ENCODE measurements at regions not wholly inside any gene's neighbourhood (a gene's known extent, or its start where the extent isn't known, plus 50 kb on each side); places are given as distances from the start of the nearest gene placed in this dataset.

DNA sequence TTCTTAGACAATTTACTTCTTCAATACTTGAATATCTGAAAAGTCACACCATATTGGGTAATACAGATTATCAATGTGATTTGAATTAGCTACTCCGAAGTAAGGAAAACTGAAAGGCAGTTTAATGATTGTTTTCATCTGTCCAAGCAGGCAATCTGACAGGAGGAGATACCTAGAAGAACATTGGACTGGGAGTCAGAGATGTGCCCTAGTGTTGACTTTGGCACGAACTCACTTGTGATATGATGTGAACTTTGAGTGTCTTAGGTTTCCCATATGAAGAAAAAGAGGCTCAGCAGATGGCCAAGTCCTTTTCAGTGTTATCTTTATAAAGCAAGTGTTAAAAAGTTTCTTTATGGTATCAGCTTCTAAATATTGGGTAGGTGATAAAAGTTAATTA lies 287.1 kb downstream of the MTX2 start (continued):
- TF ChIP-seq, protein P1, sequence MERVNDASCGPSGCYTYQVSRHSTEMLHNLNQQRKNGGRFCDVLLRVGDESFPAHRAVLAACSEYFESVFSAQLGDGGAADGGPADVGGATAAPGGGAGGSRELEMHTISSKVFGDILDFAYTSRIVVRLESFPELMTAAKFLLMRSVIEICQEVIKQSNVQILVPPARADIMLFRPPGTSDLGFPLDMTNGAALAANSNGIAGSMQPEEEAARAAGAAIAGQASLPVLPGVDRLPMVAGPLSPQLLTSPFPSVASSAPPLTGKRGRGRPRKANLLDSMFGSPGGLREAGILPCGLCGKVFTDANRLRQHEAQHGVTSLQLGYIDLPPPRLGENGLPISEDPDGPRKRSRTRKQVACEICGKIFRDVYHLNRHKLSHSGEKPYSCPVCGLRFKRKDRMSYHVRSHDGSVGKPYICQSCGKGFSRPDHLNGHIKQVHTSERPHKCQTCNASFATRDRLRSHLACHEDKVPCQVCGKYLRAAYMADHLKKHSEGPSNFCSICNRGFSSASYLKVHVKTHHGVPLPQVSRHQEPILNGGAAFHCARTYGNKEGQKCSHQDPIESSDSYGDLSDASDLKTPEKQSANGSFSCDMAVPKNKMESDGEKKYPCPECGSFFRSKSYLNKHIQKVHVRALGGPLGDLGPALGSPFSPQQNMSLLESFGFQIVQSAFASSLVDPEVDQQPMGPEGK (CRISPR knock-in tag; IDR thresholded peaks at IDR 0.05; ENCODE audit: borderline replicate concordance), result no peak
- TF ChIP-seq BACH2 (CRISPR knock-in tag; IDR thresholded peaks at IDR 0.05; ENCODE audit: borderline replicate concordance) (no peak), TCF4 (CRISPR knock-in tag; IDR thresholded peaks at IDR 0.05; ENCODE audit: borderline replicate concordance) (no peak), GLIS3 (CRISPR knock-in tag; IDR thresholded peaks at IDR 0.05) (no peak), SNAI2 (CRISPR knock-in tag; IDR thresholded peaks at IDR 0.05) (no peak)
- TF ChIP-seq, protein P2, sequence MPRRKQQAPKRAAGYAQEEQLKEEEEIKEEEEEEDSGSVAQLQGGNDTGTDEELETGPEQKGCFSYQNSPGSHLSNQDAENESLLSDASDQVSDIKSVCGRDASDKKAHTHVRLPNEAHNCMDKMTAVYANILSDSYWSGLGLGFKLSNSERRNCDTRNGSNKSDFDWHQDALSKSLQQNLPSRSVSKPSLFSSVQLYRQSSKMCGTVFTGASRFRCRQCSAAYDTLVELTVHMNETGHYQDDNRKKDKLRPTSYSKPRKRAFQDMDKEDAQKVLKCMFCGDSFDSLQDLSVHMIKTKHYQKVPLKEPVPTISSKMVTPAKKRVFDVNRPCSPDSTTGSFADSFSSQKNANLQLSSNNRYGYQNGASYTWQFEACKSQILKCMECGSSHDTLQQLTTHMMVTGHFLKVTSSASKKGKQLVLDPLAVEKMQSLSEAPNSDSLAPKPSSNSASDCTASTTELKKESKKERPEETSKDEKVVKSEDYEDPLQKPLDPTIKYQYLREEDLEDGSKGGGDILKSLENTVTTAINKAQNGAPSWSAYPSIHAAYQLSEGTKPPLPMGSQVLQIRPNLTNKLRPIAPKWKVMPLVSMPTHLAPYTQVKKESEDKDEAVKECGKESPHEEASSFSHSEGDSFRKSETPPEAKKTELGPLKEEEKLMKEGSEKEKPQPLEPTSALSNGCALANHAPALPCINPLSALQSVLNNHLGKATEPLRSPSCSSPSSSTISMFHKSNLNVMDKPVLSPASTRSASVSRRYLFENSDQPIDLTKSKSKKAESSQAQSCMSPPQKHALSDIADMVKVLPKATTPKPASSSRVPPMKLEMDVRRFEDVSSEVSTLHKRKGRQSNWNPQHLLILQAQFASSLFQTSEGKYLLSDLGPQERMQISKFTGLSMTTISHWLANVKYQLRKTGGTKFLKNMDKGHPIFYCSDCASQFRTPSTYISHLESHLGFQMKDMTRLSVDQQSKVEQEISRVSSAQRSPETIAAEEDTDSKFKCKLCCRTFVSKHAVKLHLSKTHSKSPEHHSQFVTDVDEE (CRISPR knock-in tag; IDR thresholded peaks at IDR 0.05), result no peak

DNA sequence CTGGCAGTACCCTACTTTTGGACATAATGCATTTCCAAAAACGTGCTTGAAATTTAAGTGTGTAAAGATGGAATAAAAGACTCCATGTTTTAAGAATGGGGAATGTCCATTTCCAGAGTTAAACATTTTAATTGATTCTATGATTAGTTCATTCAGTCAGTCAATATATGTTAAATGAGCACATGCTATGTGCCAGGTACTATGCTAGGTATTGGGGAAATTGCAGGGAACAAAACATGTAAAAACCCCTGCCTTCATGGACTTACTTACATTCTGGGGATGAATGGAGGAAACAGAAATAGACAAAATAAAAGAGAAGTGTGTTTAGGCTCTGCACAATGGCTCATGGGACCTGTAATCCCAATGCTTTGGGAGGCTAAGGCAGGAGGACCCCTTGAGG lies 288.6 kb downstream of the MTX2 start:
- TF ChIP-seq, protein P3, sequence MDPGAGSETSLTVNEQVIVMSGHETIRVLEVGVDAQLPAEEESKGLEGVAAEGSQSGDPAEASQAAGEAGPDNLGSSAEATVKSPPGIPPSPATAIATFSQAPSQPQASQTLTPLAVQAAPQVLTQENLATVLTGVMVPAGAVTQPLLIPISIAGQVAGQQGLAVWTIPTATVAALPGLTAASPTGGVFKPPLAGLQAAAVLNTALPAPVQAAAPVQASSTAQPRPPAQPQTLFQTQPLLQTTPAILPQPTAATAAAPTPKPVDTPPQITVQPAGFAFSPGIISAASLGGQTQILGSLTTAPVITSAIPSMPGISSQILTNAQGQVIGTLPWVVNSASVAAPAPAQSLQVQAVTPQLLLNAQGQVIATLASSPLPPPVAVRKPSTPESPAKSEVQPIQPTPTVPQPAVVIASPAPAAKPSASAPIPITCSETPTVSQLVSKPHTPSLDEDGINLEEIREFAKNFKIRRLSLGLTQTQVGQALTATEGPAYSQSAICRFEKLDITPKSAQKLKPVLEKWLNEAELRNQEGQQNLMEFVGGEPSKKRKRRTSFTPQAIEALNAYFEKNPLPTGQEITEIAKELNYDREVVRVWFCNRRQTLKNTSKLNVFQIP (CRISPR knock-in tag; IDR thresholded peaks at IDR 0.05; ENCODE audit: borderline replicate concordance, low read depth), result no peak
- TF ChIP-seq ZNF565 (CRISPR knock-in tag; conservative IDR thresholded peaks at IDR 0.05; ENCODE audit: low read depth), result no peak
- no peak for TF ChIP-seq ARNTL (CRISPR knock-in tag; IDR thresholded peaks at IDR 0.05; ENCODE audit: borderline replicate concordance, low read depth)
- TF ChIP-seq RARB (CRISPR knock-in tag; IDR thresholded peaks at IDR 0.05), result no peak
- no peak for TF ChIP-seq SNAI2 (CRISPR knock-in tag; IDR thresholded peaks at IDR 0.05)
- no peak for TF ChIP-seq TCF4 (CRISPR knock-in tag; IDR thresholded peaks at IDR 0.05; ENCODE audit: borderline replicate concordance)
- no peak for TF ChIP-seq CSDC2 (CRISPR knock-in tag; IDR thresholded peaks at IDR 0.05)
- no peak for ATAC-seq

DNA sequence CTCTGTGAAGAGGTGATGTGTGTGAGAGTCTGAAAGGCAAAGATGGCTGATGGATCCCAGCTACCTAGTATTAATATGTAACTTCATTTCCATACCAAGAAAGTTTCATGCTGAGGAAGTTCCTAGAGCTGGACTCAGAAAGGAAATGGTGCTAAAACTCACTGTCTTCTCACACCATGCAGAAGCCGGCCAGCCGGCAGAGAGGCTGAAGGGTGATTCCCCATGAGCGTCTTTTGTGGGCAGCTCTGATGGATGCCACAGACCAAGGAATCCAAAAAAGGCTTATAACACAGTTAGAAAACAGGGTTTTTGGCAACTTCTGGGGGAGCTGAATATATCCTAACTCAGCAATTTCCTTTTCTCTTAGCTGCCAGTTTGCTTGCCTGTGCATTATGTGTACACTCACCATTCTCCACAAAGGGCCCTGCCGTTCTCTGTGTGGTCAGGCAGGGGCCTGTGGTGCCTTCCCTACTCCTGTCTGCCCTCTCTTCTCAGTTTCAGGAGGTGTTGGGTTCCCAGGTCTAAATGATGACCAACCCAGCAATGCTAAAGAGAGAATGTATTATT lies 289.4 kb downstream of the MTX2 start:
- no peak for ATAC-seq
- TF ChIP-seq, protein P4, sequence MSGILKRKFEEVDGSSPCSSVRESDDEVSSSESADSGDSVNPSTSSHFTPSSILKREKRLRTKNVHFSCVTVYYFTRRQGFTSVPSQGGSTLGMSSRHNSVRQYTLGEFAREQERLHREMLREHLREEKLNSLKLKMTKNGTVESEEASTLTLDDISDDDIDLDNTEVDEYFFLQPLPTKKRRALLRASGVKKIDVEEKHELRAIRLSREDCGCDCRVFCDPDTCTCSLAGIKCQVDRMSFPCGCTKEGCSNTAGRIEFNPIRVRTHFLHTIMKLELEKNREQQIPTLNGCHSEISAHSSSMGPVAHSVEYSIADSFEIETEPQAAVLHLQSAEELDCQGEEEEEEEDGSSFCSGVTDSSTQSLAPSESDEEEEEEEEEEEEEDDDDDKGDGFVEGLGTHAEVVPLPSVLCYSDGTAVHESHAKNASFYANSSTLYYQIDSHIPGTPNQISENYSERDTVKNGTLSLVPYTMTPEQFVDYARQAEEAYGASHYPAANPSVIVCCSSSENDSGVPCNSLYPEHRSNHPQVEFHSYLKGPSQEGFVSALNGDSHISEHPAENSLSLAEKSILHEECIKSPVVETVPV (CRISPR knock-in tag; IDR thresholded peaks at IDR 0.05), result no peak
- TF ChIP-seq OSR1 (CRISPR knock-in tag; IDR thresholded peaks at IDR 0.05) (no peak), ZNF565 (CRISPR knock-in tag; conservative IDR thresholded peaks at IDR 0.05; ENCODE audit: low read depth) (no peak), TOX (CRISPR knock-in tag; IDR thresholded peaks at IDR 0.05; ENCODE audit: borderline replicate concordance) (no peak), PPARA (CRISPR knock-in tag; IDR thresholded peaks at IDR 0.05; ENCODE audit: borderline replicate concordance) (no peak), TCF4 (CRISPR knock-in tag; IDR thresholded peaks at IDR 0.05; ENCODE audit: borderline replicate concordance) (no peak), ZFP30 (CRISPR knock-in tag; IDR thresholded peaks at IDR 0.05) (no peak), BACH2 (CRISPR knock-in tag; IDR thresholded peaks at IDR 0.05; ENCODE audit: borderline replicate concordance) (no peak), ARNTL (CRISPR knock-in tag; IDR thresholded peaks at IDR 0.05; ENCODE audit: borderline replicate concordance, low read depth) (no peak), RARB (CRISPR knock-in tag; IDR thresholded peaks at IDR 0.05) (no peak), CSDC2 (CRISPR knock-in tag; IDR thresholded peaks at IDR 0.05) (no peak), ISL1 (CRISPR knock-in tag; IDR thresholded peaks at IDR 0.05) (no peak), ZNF8 (CRISPR knock-in tag; IDR thresholded peaks at IDR 0.05) (no peak), ZNF70 (CRISPR knock-in tag; IDR thresholded peaks at IDR 0.05) (no peak), GLIS3 (CRISPR knock-in tag; IDR thresholded peaks at IDR 0.05) (no peak)
- TF ChIP-seq, protein P5, sequence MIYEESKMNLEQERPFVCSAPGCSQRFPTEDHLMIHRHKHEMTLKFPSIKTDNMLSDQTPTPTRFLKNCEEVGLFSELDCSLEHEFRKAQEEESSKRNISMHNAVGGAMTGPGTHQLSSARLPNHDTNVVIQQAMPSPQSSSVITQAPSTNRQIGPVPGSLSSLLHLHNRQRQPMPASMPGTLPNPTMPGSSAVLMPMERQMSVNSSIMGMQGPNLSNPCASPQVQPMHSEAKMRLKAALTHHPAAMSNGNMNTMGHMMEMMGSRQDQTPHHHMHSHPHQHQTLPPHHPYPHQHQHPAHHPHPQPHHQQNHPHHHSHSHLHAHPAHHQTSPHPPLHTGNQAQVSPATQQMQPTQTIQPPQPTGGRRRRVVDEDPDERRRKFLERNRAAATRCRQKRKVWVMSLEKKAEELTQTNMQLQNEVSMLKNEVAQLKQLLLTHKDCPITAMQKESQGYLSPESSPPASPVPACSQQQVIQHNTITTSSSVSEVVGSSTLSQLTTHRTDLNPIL (CRISPR knock-in tag; IDR thresholded peaks at IDR 0.05; ENCODE audit: low read depth), result no peak
- TF ChIP-seq, protein P1 (CRISPR knock-in tag; IDR thresholded peaks at IDR 0.05; ENCODE audit: borderline replicate concordance), result no peak
- TF ChIP-seq, protein P2 (CRISPR knock-in tag; IDR thresholded peaks at IDR 0.05), result no peak
